ENCODE measurements at regions not wholly inside any gene's neighbourhood (a gene's known extent, or its start where the extent isn't known, plus 50 kb on each side); places are given as distances from the start of the nearest gene placed in this dataset.

DNA sequence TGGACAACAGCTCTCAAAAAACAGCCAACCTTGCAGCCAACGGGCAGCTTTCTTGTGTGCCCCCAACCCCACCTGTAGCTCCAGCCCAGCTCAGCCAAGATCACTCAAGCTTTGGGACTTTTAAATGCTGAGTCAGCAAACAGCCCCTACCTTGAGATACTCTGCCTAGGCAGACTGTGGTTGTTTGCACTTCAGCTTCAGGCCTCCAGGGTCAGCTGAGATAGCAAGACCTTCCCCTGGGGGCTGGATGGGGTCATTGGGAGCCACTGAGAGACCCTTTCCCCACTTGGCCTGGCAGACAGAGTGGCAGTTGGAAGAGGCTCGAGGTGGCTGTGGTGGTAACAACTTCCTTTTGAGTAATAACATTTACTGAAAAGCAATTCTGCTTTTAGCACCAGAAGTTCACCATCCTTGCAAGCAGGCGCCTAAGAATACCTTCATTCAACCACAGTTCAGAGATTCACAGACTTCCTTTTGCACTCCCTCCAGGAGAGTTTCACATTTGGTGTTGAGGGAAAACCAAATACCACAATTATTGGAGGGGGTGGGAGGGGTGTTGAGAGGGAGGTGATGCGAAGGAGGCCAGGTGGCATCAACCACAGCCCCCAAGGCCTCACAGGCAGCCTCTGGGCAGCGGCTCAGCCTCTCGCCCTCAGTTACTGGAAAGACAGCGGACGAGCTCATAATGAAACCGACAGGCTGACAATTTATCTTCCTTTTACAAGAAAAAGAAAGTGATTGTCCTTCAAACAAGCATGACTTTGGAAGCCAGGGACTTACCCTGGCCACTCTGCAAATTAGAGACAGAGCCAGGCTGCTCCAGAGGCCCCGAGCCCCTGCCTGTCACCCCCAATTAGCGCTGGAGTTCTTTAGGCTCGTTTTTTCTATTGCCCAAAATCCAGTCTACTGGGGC lies 148.1 kb downstream of the CEBPB start:
- no peaks in the 10 kb centered on the region for H3K36me3 ChIP-seq
- ATAC-seq: no peak
- intact Hi-C loops (cut with DNase I; ENCODE audit: low total_unique reads): no loop called here
- no peaks in the 10 kb centered on the region for H3K9me3 ChIP-seq
- H3K4me1 ChIP-seq: peaks cover 3 to 10% of the 10 kb centered on the region in 2 donors
- DNase-seq: no peak
- H3K4me3 ChIP-seq: no peak overlapping the region
- H3K27ac ChIP-seq: peak overlapping the region in 2 of 4 donors; percentile 26 to 33
- no peaks in the 10 kb centered on the region for H3K27me3 ChIP-seq
- no peak for TF ChIP-seq POLR2A (IDR thresholded peaks at IDR 0.05)
- TF ChIP-seq, protein P1, sequence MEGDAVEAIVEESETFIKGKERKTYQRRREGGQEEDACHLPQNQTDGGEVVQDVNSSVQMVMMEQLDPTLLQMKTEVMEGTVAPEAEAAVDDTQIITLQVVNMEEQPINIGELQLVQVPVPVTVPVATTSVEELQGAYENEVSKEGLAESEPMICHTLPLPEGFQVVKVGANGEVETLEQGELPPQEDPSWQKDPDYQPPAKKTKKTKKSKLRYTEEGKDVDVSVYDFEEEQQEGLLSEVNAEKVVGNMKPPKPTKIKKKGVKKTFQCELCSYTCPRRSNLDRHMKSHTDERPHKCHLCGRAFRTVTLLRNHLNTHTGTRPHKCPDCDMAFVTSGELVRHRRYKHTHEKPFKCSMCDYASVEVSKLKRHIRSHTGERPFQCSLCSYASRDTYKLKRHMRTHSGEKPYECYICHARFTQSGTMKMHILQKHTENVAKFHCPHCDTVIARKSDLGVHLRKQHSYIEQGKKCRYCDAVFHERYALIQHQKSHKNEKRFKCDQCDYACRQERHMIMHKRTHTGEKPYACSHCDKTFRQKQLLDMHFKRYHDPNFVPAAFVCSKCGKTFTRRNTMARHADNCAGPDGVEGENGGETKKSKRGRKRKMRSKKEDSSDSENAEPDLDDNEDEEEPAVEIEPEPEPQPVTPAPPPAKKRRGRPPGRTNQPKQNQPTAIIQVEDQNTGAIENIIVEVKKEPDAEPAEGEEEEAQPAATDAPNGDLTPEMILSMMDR (IDR thresholded peaks at IDR 0.05 in 4 of 5, conservative IDR thresholded peaks at IDR 0.05 in 1 of 5): no peak
- in situ Hi-C loops (cut with MboI; ENCODE audit: low sequenced_read_pairs in 4 of 4): no loop called here

DNA sequence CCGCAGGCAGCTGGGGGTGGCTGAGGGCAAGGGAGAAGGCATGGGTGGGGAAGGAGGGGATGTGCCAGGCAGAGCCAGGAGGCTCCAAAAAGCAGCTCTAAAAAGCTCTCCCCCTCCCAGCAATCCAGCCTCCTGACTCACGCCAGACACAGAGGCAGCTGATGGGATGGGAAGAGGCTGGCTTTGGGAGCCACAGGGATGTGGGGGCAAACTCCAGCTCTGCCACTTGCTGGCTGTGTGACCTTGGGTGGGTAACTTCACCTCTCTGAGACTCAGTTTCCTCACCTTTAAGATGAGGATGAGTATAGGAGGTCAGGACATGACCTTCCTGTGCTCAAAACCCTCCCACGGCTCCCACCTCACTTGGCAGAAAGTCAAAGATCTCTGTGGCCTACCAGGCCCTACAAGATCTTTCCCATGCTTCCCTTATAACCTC lies 148.9 kb downstream of the CEBPB start:
- no peak for DNase-seq
- Histone ChIP-seq H3K9me3 (no peaks in the 10 kb centered on the region), H3K36me3 (no peaks in the 10 kb centered on the region), H3K4me1 (peaks cover 3 to 10% of the 10 kb centered on the region in 2 donors), H3K4me3 (no peak overlapping the region), H3K27ac (peak overlapping the region in 1 of 4 donors; percentile 26), H3K27me3 (no peaks in the 10 kb centered on the region)
- TF ChIP-seq, protein P1 (IDR thresholded peaks at IDR 0.05 in 4 of 5, conservative IDR thresholded peaks at IDR 0.05 in 1 of 5): no peak
- TF ChIP-seq POLR2A (IDR thresholded peaks at IDR 0.05): no peak
- no peak for ATAC-seq
- intact Hi-C loops (cut with DNase I; ENCODE audit: low total_unique reads): no loop called here
- in situ Hi-C loops (cut with MboI; ENCODE audit: low sequenced_read_pairs in 4 of 4): no loop called here

DNA sequence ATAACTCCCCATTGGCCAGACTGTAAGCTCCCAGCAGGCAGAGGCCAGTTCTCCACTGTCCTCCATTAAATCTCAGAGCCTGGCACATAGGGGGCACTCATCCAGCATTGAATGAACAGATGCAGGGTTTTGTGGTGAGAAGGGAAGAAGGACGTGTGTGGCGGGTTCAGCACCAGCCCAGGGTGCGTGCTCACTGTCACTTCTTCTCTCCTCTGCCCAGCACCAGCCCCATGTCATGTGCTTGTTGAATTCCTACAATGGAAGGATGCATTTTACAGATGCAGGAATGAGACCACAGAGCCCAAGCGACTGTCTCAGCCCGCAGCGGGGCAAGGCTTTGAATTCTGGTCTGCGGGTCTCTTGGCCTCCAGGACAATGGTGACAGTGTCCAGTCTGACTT lies 149.9 kb downstream of the CEBPB start:
- no peak for TF ChIP-seq POLR2A (IDR thresholded peaks at IDR 0.05)
- TF ChIP-seq, protein P1 (IDR thresholded peaks at IDR 0.05 in 4 of 5, conservative IDR thresholded peaks at IDR 0.05 in 1 of 5): no peak
- intact Hi-C loops (cut with DNase I; ENCODE audit: low total_unique reads) (no loop called here), in situ Hi-C loops (cut with MboI; ENCODE audit: low sequenced_read_pairs in 4 of 4) (no loop called here)
- H3K4me3 ChIP-seq: no peak overlapping the region
- H3K4me1 ChIP-seq: peaks cover 6 to 9% of the 10 kb centered on the region in 2 donors
- no peaks in the 10 kb centered on the region for H3K9me3 ChIP-seq
- DNase-seq (no peak), ATAC-seq (no peak)
- H3K27me3 ChIP-seq: no peaks in the 10 kb centered on the region
- H3K36me3 ChIP-seq: no peaks in the 10 kb centered on the region
- H3K27ac ChIP-seq: no peak overlapping the region

DNA sequence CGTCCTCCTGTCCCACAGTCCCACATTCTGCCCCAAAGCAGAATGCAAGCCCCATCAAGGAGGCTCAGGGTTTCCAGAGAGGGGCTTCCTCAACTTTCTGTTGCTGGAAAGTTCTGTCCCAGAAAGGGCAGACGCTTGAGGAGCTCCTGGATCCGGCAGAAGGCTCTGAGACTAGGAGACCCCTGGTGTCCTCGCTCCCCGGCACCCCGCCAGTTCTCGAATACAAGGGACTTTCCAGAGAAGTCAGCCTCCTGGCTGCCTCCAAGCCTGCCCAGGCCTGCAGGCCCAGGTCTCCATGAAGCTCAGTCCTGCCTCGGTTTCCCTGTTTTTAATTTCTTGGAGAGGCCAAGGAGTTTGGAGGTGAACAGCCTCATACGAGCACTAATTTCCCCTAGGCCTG lies 150.4 kb downstream of the CEBPB start:
- Histone ChIP-seq H3K27me3 (no peaks in the 10 kb centered on the region), H3K27ac (no peak overlapping the region), H3K4me1 (peaks cover 9 to 11% of the 10 kb centered on the region in 2 donors), H3K4me3 (no peak overlapping the region), H3K36me3 (no peaks in the 10 kb centered on the region), H3K9me3 (no peaks in the 10 kb centered on the region)
- TF ChIP-seq, protein P1 (IDR thresholded peaks at IDR 0.05 in 4 of 5, conservative IDR thresholded peaks at IDR 0.05 in 1 of 5): no peak
- no peak for TF ChIP-seq POLR2A (IDR thresholded peaks at IDR 0.05)
- no peak for DNase-seq
- intact Hi-C loops (cut with DNase I; ENCODE audit: low total_unique reads): no loop called here
- in situ Hi-C loops (cut with MboI; ENCODE audit: low sequenced_read_pairs in 4 of 4): no loop called here
- no peak for ATAC-seq

Data from gastrocnemius medialis (tissue), 4 donors.